SKM-1 (cell line): ENCODE measurements at regions not wholly inside any gene's neighbourhood (a gene's known extent, or its start where the extent isn't known, plus 50 kb on each side); places are given as distances from the start of the nearest gene placed in this dataset.
"Not testable (repeated sequence)": the region's sequence is repeated elsewhere in the genome, so short reads cannot be mapped to it uniquely, and the experiment has no call there.

Experiments
- DNase-seq: peaks from one replicate; lab custom pipeline; 2025; ENCODE audit not compliant: unreplicated experiment; lab: John Stamatoyannopoulos, UW

- DNase-seq, result no peak
These were observed 141.8 kb upstream of the FHL2 start for GRCh38 chr2:105540642-105541041.

GRCh38 chr2:105539331-105539730 is 140.5 kb upstream of the FHL2 start:
- DNase-seq, result no peak

- DNase-seq, result no peak
These were observed 140.0 kb upstream of the FHL2 start for GRCh38 chr2:105538840-105539239.

- DNase-seq, result no peak
These were observed 139.1 kb upstream of the FHL2 start for GRCh38 chr2:105537920-105538319.

- DNase-seq, result no peak
These were observed 138.6 kb upstream of the FHL2 start for GRCh38 chr2:105537466-105537865.

- no peak for DNase-seq
These were observed 137.3 kb upstream of the FHL2 start for GRCh38 chr2:105536175-105536574.

- DNase-seq, result not testable (repeated sequence)
These were observed 130.4 kb upstream of the FHL2 start for GRCh38 chr2:105529258-105529657.

GRCh38 chr2:105526000-105526925 is 127.4 kb upstream of the FHL2 start:
- no peak for DNase-seq

- no peak for DNase-seq
These were observed 126.3 kb upstream of the FHL2 start for GRCh38 chr2:105525201-105525600.

GRCh38 chr2:105522645-105523044 is 123.8 kb upstream of the FHL2 start:
- DNase-seq, result no peak

- DNase-seq, result no peak
These were observed 122.8 kb upstream of the FHL2 start for GRCh38 chr2:105521616-105522015.

GRCh38 chr2:105521176-105521575 is 122.3 kb upstream of the FHL2 start:
- DNase-seq, result no peak

- DNase-seq, result no peak
These were observed 120.7 kb upstream of the FHL2 start for GRCh38 chr2:105519516-105519915.

GRCh38 chr2:105518897-105519296 is 120.0 kb upstream of the FHL2 start:
- no peak for DNase-seq

- no peak for DNase-seq
These were observed 119.2 kb upstream of the FHL2 start for GRCh38 chr2:105517814-105518705.

GRCh38 chr2:105515581-105516415 is 116.9 kb upstream of the FHL2 start:
- DNase-seq, result no peak

- no peak for DNase-seq
These were observed 115.7 kb upstream of the FHL2 start for GRCh38 chr2:105514576-105514975.

GRCh38 chr2:105510761-105511528 is 112.1 kb upstream of the FHL2 start:
- no peak for DNase-seq

- DNase-seq, result no peak
These were observed 110.6 kb upstream of the FHL2 start for GRCh38 chr2:105509269-105510086.
